COR-L47 (cell line): ENCODE measurements at regions not wholly inside any gene's neighbourhood (a gene's known extent, or its start where the extent isn't known, plus 50 kb on each side); places are given as distances from the start of the nearest gene placed in this dataset.
"Not testable (repeated sequence)": the region's sequence is repeated elsewhere in the genome, so short reads cannot be mapped to it uniquely, and the experiment has no call there.

Experiments
- DNase-seq: peaks from one replicate; lab custom pipeline; 2025; lab: John Stamatoyannopoulos, UW

DNA sequence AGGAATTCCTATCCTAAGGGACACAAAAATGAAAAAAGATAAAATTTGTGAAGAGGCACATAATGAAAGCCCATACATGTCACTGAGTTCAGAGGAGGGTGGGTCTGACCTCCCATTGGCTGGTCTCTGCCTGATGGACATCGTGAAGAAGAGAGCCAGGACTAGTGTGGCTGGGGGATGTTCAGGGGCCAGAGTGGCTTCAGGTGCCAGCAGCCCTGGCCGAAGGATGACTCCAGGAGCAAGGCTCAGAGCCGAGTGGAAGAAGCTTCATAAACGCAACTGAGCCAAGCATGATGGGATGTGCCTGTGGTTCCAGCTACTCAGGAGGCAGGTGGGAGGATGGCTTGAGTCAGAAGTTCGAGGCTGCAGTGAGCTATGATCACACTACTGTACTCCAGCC is 56.9 kb upstream of the ATP5PO start:
- DNase-seq: no peak

DNA sequence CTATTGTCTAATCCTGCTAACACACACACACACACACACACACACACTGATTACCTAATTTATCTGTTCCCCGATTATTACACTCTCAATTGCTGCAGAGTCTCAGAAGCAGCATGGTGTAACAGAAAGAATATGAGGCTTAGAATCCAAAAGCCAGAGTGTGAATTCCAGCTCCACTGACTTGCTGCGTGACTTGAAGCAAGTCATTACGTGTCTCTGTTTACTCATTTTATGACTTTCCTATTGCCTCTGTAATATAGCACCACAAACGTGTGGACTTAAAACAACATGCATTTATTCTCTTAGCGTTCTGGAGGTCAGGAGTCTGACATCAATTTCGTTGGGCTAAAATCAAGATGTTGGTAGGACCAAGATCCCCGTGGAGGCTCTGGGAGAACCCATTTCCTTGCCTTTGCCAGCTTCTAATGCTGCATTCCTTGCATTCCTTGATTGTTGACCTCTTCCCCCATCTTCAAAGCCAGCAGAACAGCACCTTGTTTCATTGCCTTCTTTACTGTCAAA is 55.9 kb upstream of the ATP5PO start:
- DNase-seq: no peak

DNA sequence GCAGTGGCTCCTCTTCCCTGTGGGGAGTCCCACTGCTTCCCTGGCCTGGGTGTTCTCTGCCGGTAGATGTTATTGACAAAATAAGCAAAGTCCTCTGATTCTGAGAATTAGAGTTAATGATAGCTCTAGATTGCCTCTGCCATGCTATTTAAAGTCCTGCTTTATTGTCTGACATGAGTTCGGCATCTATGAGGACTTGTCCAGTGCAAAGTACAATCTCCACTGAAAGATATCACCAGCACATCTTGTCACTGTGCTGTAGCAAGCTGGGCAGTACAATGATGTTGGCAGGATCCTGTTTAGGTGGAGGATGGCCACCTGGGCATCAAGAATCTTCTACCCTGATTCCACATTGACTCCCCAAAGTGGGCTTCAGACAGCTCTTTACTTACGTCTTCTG is 54.0 kb upstream of the ATP5PO start:
- no peak for DNase-seq

GRCh38 chr21:33968995-33969348 is 53.4 kb upstream of the ATP5PO start:
- DNase-seq: no peak

- peak; percentile 10 for DNase-seq
Observed at GRCh38 chr21:33968080-33968994, 52.7 kb upstream of the ATP5PO start.

- no peak for DNase-seq
Observed at GRCh38 chr21:33967086-33967571, 51.5 kb upstream of the ATP5PO start.

GRCh38 chr21:33966324-33966949 is 50.8 kb upstream of the ATP5PO start:
- no peak for DNase-seq

GRCh38 chr21:33965662-33966061 is 50.1 kb upstream of the ATP5PO start:
- DNase-seq: not testable (repeated sequence)
